ENCODE measurements at regions not wholly inside any gene's neighbourhood (a gene's known extent, or its start where the extent isn't known, plus 50 kb on each side); places are given as distances from the start of the nearest gene placed in this dataset.
"Not testable (repeated sequence)": the region's sequence is repeated elsewhere in the genome, so short reads cannot be mapped to it uniquely, and the experiment has no call there.

GRCh38 chr6:60877396-60877795 lies 1408.6 kb downstream of the KHDRBS2 start:
- not testable (repeated sequence) for DNase-seq; H3K36me3 ChIP-seq (ENCODE audit: control insufficient read depth, insufficient read depth, low read length); H3K9me3 ChIP-seq (replicated peaks; ENCODE audit: control insufficient read depth, low read depth, low read length); H3K27me3 ChIP-seq (ENCODE audit: control insufficient read depth, insufficient read depth, low read length); H3K4me3 ChIP-seq (ENCODE audit: low read length); H3K4me1 ChIP-seq (ENCODE audit: control insufficient read depth, insufficient read depth, low read length); H3K27ac ChIP-seq (ENCODE audit: low read length)
- WGBS (ENCODE audit: insufficient coverage) = 0% methylated on average over 1 of the region's 3 CpGs

GRCh38 chr6:60870779-60871178 lies 1415.2 kb downstream of the KHDRBS2 start:
- 63% methylated on average over 1 of the region's 4 CpGs for WGBS (ENCODE audit: insufficient coverage)
- H3K4me1 ChIP-seq (ENCODE audit: control insufficient read depth, insufficient read depth, low read length); H3K27me3 ChIP-seq (ENCODE audit: control insufficient read depth, insufficient read depth, low read length); H3K9me3 ChIP-seq (replicated peaks; ENCODE audit: control insufficient read depth, low read depth, low read length); H3K36me3 ChIP-seq (ENCODE audit: control insufficient read depth, insufficient read depth, low read length); DNase-seq; H3K27ac ChIP-seq (ENCODE audit: low read length); H3K4me3 ChIP-seq (ENCODE audit: low read length): not testable (repeated sequence)

GRCh38 chr6:60867548-60867947 lies 1418.5 kb downstream of the KHDRBS2 start:
- no peak for DNase-seq
- Histone ChIP-seq H3K4me1 (ENCODE audit: control insufficient read depth, insufficient read depth, low read length) (no peaks in the 10 kb centered on the region), H3K36me3 (ENCODE audit: control insufficient read depth, insufficient read depth, low read length) (no peaks in the 10 kb centered on the region), H3K9me3 (replicated peaks; ENCODE audit: control insufficient read depth, low read depth, low read length) (no peaks in the 10 kb centered on the region), H3K27ac (ENCODE audit: low read length) (no peak overlapping the region), H3K4me3 (ENCODE audit: low read length) (no peak overlapping the region), H3K27me3 (ENCODE audit: control insufficient read depth, insufficient read depth, low read length) (no peaks in the 10 kb centered on the region)

- H3K27me3 ChIP-seq (ENCODE audit: control insufficient read depth, insufficient read depth, low read length); H3K9me3 ChIP-seq (replicated peaks; ENCODE audit: control insufficient read depth, low read depth, low read length); H3K4me3 ChIP-seq (ENCODE audit: low read length); H3K4me1 ChIP-seq (ENCODE audit: control insufficient read depth, insufficient read depth, low read length); H3K27ac ChIP-seq (ENCODE audit: low read length); H3K36me3 ChIP-seq (ENCODE audit: control insufficient read depth, insufficient read depth, low read length); DNase-seq: not testable (repeated sequence)
- WGBS (ENCODE audit: insufficient coverage) = 43% methylated on average over 1 of the region's 3 CpGs
Observed at GRCh38 chr6:60843175-60843982, 1442.6 kb downstream of the KHDRBS2 start.

GRCh38 chr6:60830726-60831125 lies 1455.3 kb downstream of the KHDRBS2 start:
- DNase-seq = peak; percentile 26
- H3K4me3 ChIP-seq (ENCODE audit: low read length) = not testable (repeated sequence)
- no CpG with 5 or more reads among the region's 4 CpGs for WGBS (ENCODE audit: insufficient coverage)

GRCh38 chr6:60822597-60822996 lies 1463.4 kb downstream of the KHDRBS2 start:
- H3K4me1 ChIP-seq (ENCODE audit: control insufficient read depth, insufficient read depth, low read length); H3K27me3 ChIP-seq (ENCODE audit: control insufficient read depth, insufficient read depth, low read length); H3K27ac ChIP-seq (ENCODE audit: low read length); DNase-seq; H3K4me3 ChIP-seq (ENCODE audit: low read length); H3K9me3 ChIP-seq (replicated peaks; ENCODE audit: control insufficient read depth, low read depth, low read length); H3K36me3 ChIP-seq (ENCODE audit: control insufficient read depth, insufficient read depth, low read length): not testable (repeated sequence)

More at GRCh38 chr6:60830726-60831125, 1455.3 kb downstream of the KHDRBS2 start:
- H3K4me1 ChIP-seq (ENCODE audit: control insufficient read depth, insufficient read depth, low read length); H3K27me3 ChIP-seq (ENCODE audit: control insufficient read depth, insufficient read depth, low read length); H3K36me3 ChIP-seq (ENCODE audit: control insufficient read depth, insufficient read depth, low read length); H3K27ac ChIP-seq (ENCODE audit: low read length); H3K9me3 ChIP-seq (replicated peaks; ENCODE audit: control insufficient read depth, low read depth, low read length): not testable (repeated sequence)

GRCh38 chr6:60818072-60818471 lies 1468.0 kb downstream of the KHDRBS2 start:
- H3K27me3 ChIP-seq (ENCODE audit: control insufficient read depth, insufficient read depth, low read length); H3K36me3 ChIP-seq (ENCODE audit: control insufficient read depth, insufficient read depth, low read length); H3K9me3 ChIP-seq (replicated peaks; ENCODE audit: control insufficient read depth, low read depth, low read length); H3K4me1 ChIP-seq (ENCODE audit: control insufficient read depth, insufficient read depth, low read length); H3K4me3 ChIP-seq (ENCODE audit: low read length); H3K27ac ChIP-seq (ENCODE audit: low read length): not testable (repeated sequence)
- no CpG with 5 or more reads among the region's 2 CpGs for WGBS (ENCODE audit: insufficient coverage)
- peak; percentile 43 for DNase-seq

- not testable (repeated sequence) for H3K4me1 ChIP-seq (ENCODE audit: control insufficient read depth, insufficient read depth, low read length); H3K27me3 ChIP-seq (ENCODE audit: control insufficient read depth, insufficient read depth, low read length); DNase-seq; H3K9me3 ChIP-seq (replicated peaks; ENCODE audit: control insufficient read depth, low read depth, low read length); H3K4me3 ChIP-seq (ENCODE audit: low read length); H3K27ac ChIP-seq (ENCODE audit: low read length); H3K36me3 ChIP-seq (ENCODE audit: control insufficient read depth, insufficient read depth, low read length)
- 80% methylated on average over 1 of the region's 1 CpG for WGBS (ENCODE audit: insufficient coverage)
Observed at GRCh38 chr6:60814784-60815183, 1471.2 kb downstream of the KHDRBS2 start.

- H3K4me3 ChIP-seq (ENCODE audit: low read length); H3K9me3 ChIP-seq (replicated peaks; ENCODE audit: control insufficient read depth, low read depth, low read length); H3K27ac ChIP-seq (ENCODE audit: low read length); H3K4me1 ChIP-seq (ENCODE audit: control insufficient read depth, insufficient read depth, low read length); H3K27me3 ChIP-seq (ENCODE audit: control insufficient read depth, insufficient read depth, low read length); H3K36me3 ChIP-seq (ENCODE audit: control insufficient read depth, insufficient read depth, low read length): not testable (repeated sequence)
- peak; percentile 27 for DNase-seq
- no CpG with 5 or more reads among the region's 4 CpGs for WGBS (ENCODE audit: insufficient coverage)
Observed at GRCh38 chr6:60813897-60814596, 1472.0 kb downstream of the KHDRBS2 start.

GRCh38 chr6:60810216-60810615 lies 1475.8 kb downstream of the KHDRBS2 start:
- peak; percentile 66 for DNase-seq
- H3K27me3 ChIP-seq (ENCODE audit: control insufficient read depth, insufficient read depth, low read length); H3K4me1 ChIP-seq (ENCODE audit: control insufficient read depth, insufficient read depth, low read length); H3K36me3 ChIP-seq (ENCODE audit: control insufficient read depth, insufficient read depth, low read length); H3K4me3 ChIP-seq (ENCODE audit: low read length); H3K9me3 ChIP-seq (replicated peaks; ENCODE audit: control insufficient read depth, low read depth, low read length); H3K27ac ChIP-seq (ENCODE audit: low read length): not testable (repeated sequence)
- WGBS (ENCODE audit: insufficient coverage) = no CpG with 5 or more reads among the region's 2 CpGs

Measured in muscle of leg (tissue), 3 donors.